ENCODE measurements at regions not wholly inside any gene's neighbourhood (a gene's known extent, or its start where the extent isn't known, plus 50 kb on each side); places are given as distances from the start of the nearest gene placed in this dataset.
"Not testable (repeated sequence)": the region's sequence is repeated elsewhere in the genome, so short reads cannot be mapped to it uniquely, and the experiment has no call there.

DNA sequence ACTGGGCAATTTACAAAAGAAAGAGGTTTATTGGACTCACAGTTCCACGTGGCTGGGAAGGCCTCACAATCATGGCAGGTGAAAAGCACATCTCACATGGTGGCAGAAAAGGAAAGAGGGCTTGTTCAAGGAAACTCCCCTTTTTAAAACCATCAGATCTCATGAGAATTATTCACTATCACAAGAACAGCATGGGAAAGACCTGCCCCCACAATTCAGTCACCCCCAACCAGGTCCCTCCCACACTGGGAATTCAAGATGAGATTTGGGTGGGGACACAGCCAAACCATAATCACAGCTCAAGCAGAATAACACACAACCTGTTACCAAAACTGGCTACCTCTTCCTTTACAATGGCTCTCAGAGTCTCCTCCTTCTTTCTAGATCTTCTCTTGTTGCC, 85.5 kb downstream of the VCPKMT start:
- Mint-ChIP-seq H3K36me3 (peaks cover 39% of the 10 kb centered on the region), H3K4me1 (peaks cover 11% of the 10 kb centered on the region)
- ATAC-seq, result not testable (repeated sequence)

DNA sequence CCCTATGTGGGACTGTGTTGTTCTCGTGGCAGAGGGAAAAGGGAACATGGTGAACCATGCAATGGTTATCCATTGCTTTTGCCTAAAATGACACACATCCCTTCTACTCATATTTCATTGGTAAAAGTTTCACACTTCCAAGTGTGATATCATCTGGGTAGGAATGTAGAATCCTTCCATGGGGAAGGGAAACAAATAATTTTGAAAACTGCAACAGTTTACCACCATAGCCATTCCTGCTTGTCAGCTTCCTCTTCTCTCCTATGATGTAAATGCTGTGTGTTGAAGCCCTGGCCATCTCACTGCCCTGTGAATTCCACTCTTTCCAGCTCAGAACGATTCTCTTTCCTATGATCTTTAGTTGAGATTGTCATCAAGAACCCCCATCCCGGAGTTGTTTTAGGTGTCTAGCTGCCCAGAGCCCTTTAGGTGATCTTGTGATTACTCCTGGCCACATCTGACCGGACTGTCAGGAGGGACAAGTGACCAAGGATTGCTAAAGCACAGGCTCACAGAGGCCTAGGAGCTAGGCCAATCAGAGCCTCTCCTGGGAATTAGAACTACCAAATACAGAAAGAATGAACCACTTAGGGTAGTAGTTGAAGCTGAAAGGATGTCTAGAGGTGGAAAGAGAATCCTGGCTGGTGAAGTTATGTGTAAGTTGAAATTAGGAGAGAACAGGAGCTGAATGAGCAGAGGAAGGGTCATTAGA, 84.6 kb downstream of the VCPKMT start:
- Mint-ChIP-seq H3K9me3 (no peaks in the 10 kb centered on the region), H3K27ac (peak overlapping the region; percentile 4)

More for the DNA sequence above, 85.5 kb downstream of the VCPKMT start:
- peak overlapping the region; percentile 4 for H3K27ac Mint-ChIP-seq
- H3K27me3 Mint-ChIP-seq, H3K9me3 Mint-ChIP-seq, H3K4me3 Mint-ChIP-seq: not testable (repeated sequence)

DNA sequence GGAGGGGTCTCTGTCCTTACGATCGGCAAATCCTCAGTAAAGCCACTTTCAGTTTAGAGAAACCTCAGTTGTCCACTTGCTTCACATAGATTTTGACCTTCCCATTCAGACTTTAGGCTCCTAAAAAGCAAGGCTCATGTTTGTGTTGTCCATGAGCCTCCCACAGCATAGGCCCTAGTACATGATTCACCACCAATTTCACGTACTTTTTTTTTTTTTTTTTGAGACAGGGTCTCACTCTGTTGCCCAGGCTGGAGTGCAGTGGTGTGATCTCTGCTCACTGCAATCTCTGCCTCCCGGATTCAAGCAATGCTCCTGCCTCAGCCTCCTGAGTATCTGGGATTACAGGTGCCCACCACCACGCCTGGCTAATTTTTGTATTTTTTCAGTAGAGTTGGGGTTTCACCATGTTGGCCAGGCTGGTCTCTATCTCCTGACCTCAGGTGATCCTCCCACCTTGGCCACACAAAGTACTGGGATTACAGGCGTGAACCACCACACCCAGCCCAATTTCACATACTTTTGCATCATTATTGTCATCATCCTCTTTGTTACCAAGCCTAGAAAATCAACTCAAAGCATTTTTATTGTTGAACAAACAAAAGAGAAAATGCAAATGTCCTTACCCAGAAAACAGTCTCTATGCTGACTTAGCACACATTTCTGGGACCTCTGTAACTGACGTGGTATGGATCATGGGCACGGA, 83.8 kb downstream of the VCPKMT start:
- H3K4me3 Mint-ChIP-seq, ATAC-seq, H3K27me3 Mint-ChIP-seq, H3K9me3 Mint-ChIP-seq, H3K27ac Mint-ChIP-seq: not testable (repeated sequence)
- peaks cover 18% of the 10 kb centered on the region for H3K4me1 Mint-ChIP-seq
- H3K36me3 Mint-ChIP-seq, result peaks cover 32% of the 10 kb centered on the region

More for the DNA sequence above, 84.6 kb downstream of the VCPKMT start:
- Mint-ChIP-seq H3K27me3 (no peaks in the 10 kb centered on the region), H3K36me3 (peaks cover 38% of the 10 kb centered on the region), H3K4me1 (peaks cover 11% of the 10 kb centered on the region), H3K4me3 (no peak overlapping the region)
- no peak for ATAC-seq

DNA sequence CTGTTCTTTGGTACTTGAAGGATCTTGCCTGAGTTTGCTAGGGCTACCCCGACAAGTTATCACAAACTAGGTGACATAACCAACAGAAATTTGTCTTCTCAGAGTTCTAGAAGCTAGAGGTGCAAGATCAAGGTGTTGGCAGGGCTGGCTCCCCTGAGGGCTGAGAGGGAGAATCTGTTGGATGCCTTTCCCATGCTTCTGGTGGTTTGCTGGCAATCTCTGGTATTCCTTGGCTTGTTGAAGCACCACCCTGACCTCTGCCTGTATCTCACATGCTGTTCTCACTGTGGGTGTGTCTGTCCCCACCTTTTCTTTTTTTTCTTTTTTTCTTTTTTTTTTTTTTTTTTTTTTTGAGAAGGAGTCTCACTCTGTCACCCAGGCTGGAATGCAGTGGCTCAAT, 81.2 kb downstream of the VCPKMT start:
- no peak for ATAC-seq
- peaks cover 38% of the 10 kb centered on the region for H3K4me1 Mint-ChIP-seq
- no peak overlapping the region for H3K4me3 Mint-ChIP-seq
- no peaks in the 10 kb centered on the region for H3K27me3 Mint-ChIP-seq
- H3K9me3 Mint-ChIP-seq, result no peaks in the 10 kb centered on the region
- H3K36me3 Mint-ChIP-seq, result peaks cover 16% of the 10 kb centered on the region
- H3K27ac Mint-ChIP-seq, result no peak overlapping the region

DNA sequence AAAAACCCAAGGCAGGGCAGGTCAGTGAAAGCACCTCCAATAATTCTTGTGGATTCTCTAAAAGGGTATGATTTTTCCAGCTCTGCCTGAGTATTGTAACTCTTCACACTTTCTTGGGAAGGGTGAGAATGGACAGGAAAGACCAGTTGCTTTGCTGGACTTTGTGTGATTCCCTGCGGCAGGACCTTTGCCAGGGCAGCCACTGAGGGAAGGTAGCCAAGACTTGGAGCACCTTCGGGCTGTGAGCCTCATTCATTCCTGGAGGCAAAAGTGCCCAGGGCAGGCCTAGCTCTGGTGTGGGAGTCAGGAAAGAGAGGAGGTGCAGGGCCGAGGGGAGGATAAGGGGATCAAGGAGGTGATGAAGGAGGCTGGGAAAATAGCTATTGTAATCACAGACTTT, 80.2 kb downstream of the VCPKMT start:
- no peak for ATAC-seq
- Mint-ChIP-seq H3K9me3 (no peaks in the 10 kb centered on the region), H3K27ac (no peak overlapping the region), H3K4me3 (no peak overlapping the region), H3K27me3 (no peaks in the 10 kb centered on the region), H3K4me1 (peaks cover 44% of the 10 kb centered on the region), H3K36me3 (peaks cover 18% of the 10 kb centered on the region)

DNA sequence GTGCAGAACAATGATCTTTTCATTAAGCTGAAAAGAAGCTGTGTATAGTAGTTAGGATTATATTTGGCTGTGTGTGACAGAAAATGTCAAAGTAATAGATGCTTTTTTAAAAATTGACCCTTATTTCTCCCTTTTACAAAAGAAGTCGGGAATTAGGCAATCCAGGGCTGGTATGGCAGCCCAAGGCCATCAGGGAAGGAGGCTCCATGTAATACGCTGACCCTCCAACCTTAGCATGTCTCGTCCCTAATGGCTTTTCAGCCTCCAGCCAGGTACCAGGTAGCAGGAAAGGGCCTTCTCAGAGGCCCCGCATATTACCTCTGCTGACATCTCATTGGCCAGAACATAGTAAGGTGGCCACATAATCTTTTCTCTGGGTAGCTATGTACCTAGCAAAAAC, 79.7 kb downstream of the VCPKMT start:
- Mint-ChIP-seq H3K9me3 (no peaks in the 10 kb centered on the region), H3K27me3 (no peaks in the 10 kb centered on the region), H3K27ac (no peak overlapping the region), H3K4me1 (peaks cover 44% of the 10 kb centered on the region), H3K4me3 (no peak overlapping the region), H3K36me3 (peaks cover 15% of the 10 kb centered on the region)
- ATAC-seq, result no peak

DNA sequence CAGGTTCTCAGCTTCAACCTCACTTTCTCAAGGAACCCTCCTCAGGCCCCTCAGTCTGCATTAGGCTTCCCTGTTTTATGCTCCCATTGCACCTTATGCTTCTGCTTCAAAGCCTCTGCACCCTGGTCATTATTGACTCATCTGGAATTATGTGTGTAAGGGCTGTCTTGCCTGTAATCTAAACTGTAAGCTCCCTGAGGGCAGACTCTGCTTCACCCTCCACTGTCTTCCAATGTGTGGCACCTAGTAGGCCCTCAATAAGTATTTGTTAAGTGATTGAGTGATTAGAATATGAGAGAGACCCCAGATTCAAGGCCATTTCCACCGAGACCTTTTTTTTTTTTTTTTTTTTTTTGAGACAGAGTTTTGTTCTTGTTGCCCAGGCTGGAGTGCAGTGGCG, 79.1 kb downstream of the VCPKMT start:
- H3K4me1 Mint-ChIP-seq, result peaks cover 44% of the 10 kb centered on the region
- no peak for ATAC-seq
- H3K27ac Mint-ChIP-seq, result peak overlapping the region; percentile 95

DNA sequence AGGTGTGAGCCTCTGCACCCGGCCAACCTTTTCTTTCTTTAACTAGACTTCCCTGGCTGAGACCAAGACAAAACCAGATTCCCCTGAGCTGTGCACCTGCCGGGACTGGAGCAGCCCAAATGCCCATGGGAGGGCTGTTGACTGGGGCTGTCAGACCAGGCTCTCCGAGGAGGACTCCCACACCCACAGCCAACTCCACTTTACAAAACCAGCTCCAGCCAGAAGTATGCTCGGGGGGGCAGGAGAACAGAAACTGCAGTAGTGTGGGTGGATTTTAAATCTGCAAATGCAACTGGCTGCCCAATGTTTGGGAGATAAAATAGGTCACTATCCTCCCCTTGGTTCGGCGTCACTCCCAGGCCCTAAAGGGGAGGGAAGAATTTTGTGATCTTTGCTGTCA, 78.5 kb downstream of the VCPKMT start:
- Mint-ChIP-seq H3K27ac (peak overlapping the region; percentile 95), H3K27me3 (no peaks in the 10 kb centered on the region), H3K9me3 (no peaks in the 10 kb centered on the region), H3K4me3 (peak overlapping the region; percentile 46), H3K36me3 (peaks cover 15% of the 10 kb centered on the region), H3K4me1 (peaks cover 44% of the 10 kb centered on the region)
- peak; percentile 42 for ATAC-seq

More for the DNA sequence above, 79.1 kb downstream of the VCPKMT start:
- H3K4me3 Mint-ChIP-seq, result no peak overlapping the region
- no peaks in the 10 kb centered on the region for H3K9me3 Mint-ChIP-seq
- H3K36me3 Mint-ChIP-seq, result peaks cover 15% of the 10 kb centered on the region
- no peaks in the 10 kb centered on the region for H3K27me3 Mint-ChIP-seq

DNA sequence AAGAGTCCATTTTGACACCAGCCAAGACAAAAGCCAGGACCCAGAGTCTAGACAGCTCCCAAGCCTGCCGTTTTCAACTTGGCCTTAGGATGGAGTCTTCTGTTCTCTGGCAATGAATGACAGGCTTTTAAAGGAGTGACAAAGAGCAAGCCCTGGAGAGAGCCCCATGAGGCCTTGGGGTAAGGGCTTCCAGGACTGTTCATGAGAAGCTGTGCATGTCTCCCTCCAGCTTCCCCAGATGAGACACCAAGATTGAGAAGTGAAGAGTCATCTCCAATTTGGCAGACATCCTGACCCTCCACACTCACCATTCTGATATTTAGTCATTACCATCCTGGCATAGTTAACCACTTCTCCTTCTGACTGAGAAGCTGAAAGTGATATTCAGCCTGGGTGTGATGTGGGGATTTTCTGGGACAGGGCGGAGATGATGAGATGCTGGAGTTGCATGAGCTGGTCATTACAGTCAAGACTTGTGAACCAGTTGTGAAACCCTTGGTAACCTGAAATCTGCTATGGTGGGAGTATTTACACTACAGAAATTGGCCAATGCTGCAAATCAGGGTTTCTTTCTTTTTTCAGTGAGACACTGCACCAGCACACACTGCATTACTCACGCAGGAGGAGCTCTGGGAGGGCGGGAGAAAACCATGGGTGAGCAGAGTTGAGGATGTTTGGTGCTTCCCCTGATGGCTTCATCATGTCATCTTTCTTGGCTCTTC, 77.8 kb downstream of the VCPKMT start:
- peaks cover 14% of the 10 kb centered on the region for H3K36me3 Mint-ChIP-seq
- ATAC-seq, result peak; percentile 94
- no peaks in the 10 kb centered on the region for H3K27me3 Mint-ChIP-seq
- H3K27ac Mint-ChIP-seq, result peak overlapping the region; percentile 95
- H3K4me3 Mint-ChIP-seq, result peak overlapping the region; percentile 29
- no peaks in the 10 kb centered on the region for H3K9me3 Mint-ChIP-seq
- H3K4me1 Mint-ChIP-seq, result peaks cover 44% of the 10 kb centered on the region

DNA sequence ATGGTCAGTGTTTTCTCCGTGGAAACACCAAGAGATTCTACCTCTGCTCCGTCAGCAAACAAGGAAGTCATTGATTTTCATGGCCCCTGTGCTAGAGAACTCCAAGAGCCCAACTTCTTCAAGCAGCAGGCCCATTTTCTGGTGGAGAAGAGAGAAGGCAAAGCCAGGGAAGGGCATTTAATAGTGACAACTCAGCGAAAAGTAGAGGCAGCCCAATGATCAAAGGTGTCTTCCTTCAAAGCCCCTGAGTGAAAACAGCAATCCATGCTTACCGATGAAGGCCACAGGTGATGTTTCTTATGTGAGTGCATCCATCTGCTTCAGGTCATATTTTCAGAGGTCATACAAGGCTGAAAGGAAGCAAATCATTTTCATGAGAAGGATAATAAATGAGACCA, 77.3 kb downstream of the VCPKMT start:
- peak overlapping the region; percentile 95 for H3K27ac Mint-ChIP-seq
- no peaks in the 10 kb centered on the region for H3K27me3 Mint-ChIP-seq
- H3K36me3 Mint-ChIP-seq, result peaks cover 9% of the 10 kb centered on the region
- ATAC-seq, result no peak
- H3K9me3 Mint-ChIP-seq, result no peaks in the 10 kb centered on the region
- peaks cover 50% of the 10 kb centered on the region for H3K4me1 Mint-ChIP-seq
- peak overlapping the region; percentile 29 for H3K4me3 Mint-ChIP-seq

DNA sequence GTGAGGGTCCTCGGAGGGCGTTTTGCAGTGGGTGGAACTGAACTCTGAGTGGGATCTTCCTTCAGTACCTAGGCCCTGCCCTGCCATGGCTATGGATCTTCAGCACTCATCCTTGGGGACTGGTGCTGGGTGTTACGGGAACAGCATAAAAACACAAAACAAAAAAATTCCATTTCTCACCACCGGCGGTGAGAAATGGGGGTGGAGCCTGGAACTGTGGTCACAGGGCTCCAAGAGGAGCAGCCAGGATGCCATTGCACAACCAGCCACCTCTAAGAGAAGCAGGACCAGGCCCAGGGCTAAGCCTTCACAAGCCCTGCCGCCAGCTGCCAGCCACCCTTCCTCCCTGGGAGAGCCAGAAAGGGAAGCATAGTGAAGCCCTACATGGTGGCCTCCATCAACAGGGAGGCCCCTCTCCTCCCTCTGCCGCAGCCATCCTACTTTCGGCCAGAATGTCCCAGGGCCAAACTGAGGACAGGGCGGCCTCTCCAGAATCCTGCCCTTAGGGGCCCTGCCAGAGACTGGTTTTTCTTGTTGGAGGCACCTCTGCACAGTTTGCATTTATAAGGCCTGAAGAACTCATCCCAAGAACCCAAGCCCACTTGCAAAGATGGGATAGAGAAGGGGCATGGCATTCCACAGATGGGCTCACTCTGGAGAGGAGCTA, 76.5 kb downstream of the VCPKMT start:
- H3K36me3 Mint-ChIP-seq, result peaks cover 7% of the 10 kb centered on the region
- no peaks in the 10 kb centered on the region for H3K9me3 Mint-ChIP-seq
- no peak for ATAC-seq
- H3K27ac Mint-ChIP-seq, result peak overlapping the region; percentile 95
- peak overlapping the region; percentile 63 for H3K4me3 Mint-ChIP-seq
- H3K27me3 Mint-ChIP-seq, result no peaks in the 10 kb centered on the region
- peaks cover 57% of the 10 kb centered on the region for H3K4me1 Mint-ChIP-seq

DNA sequence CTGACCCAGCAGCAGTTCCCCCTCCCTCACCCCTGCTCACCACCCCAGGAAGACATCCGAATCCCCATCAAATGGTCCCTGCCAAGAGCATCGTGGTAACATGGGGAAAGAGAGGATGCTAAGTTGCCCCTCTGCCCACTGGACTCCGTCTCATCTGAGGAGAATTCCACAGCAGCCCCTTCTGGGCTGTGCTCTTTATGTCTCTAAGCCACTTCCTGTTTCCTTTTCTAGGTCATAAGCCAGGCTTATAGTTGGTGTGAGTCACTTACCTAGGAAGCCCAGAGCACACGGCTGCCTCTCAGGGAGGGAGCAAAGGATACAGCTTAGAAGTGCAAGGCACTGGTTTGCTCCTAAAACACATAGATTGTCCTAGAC, 76.0 kb downstream of the VCPKMT start:
- H3K4me3 Mint-ChIP-seq, result peak overlapping the region; percentile 63

DNA sequence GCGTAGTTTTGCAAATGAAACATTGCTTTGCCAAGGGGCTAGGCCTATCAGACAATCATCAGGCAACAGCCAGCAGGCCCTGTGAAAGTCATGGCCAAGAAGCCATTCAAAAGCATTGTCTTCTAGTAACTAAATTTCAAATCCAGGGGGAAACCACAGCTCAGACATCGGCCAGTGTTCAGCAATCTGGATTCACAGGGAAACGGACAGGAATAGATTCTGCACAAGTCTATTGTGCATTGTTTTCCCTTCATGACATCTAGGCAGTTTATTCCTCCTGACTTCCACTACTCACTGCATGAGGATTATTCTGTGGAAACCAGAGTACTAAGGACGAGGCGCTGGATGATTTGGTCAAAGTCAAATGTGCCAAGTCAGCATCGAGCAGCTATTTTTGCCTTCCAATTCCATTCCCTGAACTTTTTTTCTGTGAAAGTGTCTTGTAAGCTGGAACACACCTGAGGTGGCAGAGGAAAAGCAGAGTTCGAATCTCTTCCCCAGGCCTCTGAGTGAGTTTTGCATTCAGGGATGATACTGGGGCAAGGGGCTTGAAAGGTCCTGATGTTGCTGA, 75.4 kb downstream of the VCPKMT start:
- Mint-ChIP-seq H3K4me1 (peaks cover 68% of the 10 kb centered on the region), H3K27me3 (no peaks in the 10 kb centered on the region), H3K9me3 (peaks cover 3% of the 10 kb centered on the region), H3K4me3 (peak overlapping the region; percentile 63), H3K36me3 (peaks cover 15% of the 10 kb centered on the region), H3K27ac (peak overlapping the region; percentile 95)
- ATAC-seq, result no peak

More for the DNA sequence above, 76.0 kb downstream of the VCPKMT start:
- H3K36me3 Mint-ChIP-seq, result peaks cover 9% of the 10 kb centered on the region
- ATAC-seq, result peak; percentile 59
- no peaks in the 10 kb centered on the region for H3K27me3 Mint-ChIP-seq
- peaks cover 62% of the 10 kb centered on the region for H3K4me1 Mint-ChIP-seq
- no peaks in the 10 kb centered on the region for H3K9me3 Mint-ChIP-seq
- H3K27ac Mint-ChIP-seq, result peak overlapping the region; percentile 95

DNA sequence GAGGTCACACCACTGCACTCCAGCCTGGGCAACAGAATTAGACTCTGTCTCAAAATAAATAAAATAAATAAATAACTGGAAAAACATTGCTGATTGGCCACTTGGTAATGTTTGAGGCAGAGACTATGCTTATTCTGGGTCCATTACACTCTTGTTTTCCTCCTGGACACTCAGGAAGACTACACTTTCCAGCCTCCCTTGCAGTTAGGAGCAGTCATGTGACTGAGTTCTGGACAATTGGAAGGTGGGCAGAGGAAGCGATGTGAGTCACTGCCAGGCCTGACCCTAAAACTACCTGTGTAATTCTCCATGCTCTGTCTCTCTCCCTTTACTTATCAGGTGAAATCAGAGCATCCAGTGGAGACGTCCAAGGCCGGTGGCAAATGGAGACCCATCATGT, 74.4 kb downstream of the VCPKMT start:
- H3K27ac Mint-ChIP-seq, result no peak overlapping the region
- H3K4me3 Mint-ChIP-seq, result no peak overlapping the region
- no peak for ATAC-seq
- H3K36me3 Mint-ChIP-seq, result peaks cover 22% of the 10 kb centered on the region
- H3K4me1 Mint-ChIP-seq, result peaks cover 78% of the 10 kb centered on the region
- no peaks in the 10 kb centered on the region for H3K27me3 Mint-ChIP-seq
- H3K9me3 Mint-ChIP-seq, result peaks cover 4% of the 10 kb centered on the region
